ENCODE measurements at regions not wholly inside any gene's neighbourhood (a gene's known extent, or its start where the extent isn't known, plus 50 kb on each side); places are given as distances from the start of the nearest gene placed in this dataset.

DNA sequence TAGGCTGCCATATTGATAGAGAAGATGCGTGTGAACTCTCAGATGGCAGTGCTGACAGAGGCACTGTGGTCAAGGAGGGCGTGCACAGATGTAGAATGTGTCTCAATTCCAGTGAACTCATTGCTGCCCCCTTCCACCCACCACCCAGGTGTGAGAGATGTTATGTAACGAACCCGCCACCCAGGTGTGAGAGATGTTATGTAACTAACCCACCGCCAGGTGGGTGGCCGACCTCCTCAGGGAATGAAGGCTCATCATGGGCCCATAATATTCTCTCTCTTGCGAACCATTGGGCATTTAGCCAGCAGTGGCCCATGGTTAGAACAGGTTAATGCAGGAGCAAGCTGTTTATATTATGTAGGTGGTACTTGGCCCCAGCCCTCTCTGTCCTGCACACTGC is 140.4 kb upstream of the MTPN start:
- H2BK5ac ChIP-seq (ENCODE audit: low read depth, low read length) = no peak overlapping the region
- no peak overlapping the region for H3K4me3 ChIP-seq (ENCODE audit: extremely low read depth in 1 of 4, insufficient read depth in 2 of 4, low read depth in 3 of 4, low read length in 4 of 4)
- no peaks in the 10 kb centered on the region for H3K79me2 ChIP-seq (ENCODE audit: control insufficient read depth in 1 of 2, insufficient read depth in 2 of 2, low read length in 2 of 2)
- no peaks in the 10 kb centered on the region for H3K79me1 ChIP-seq (ENCODE audit: low read depth, low read length)
- H3K4me1 ChIP-seq (replicated peaks in 1 of 4; ENCODE audit: control insufficient read depth in 3 of 4, insufficient read depth in 4 of 4, low read length in 3 of 4) = no peaks in the 10 kb centered on the region
- no peak overlapping the region for H4K91ac ChIP-seq (replicated peaks; ENCODE audit: insufficient read length, low read length)
- no peak overlapping the region for H2BK120ac ChIP-seq (replicated peaks; ENCODE audit: low read depth, low read length)
- TF ChIP-seq SIX5 (IDR thresholded peaks at IDR 0.05; ENCODE audit: low read depth, low read length) (no peak), TEAD4 (IDR thresholded peaks at IDR 0.05; ENCODE audit: low read depth, low read length) (no peak), EP300 (IDR thresholded peaks at IDR 0.05; ENCODE audit: borderline replicate concordance in 1 of 2, low read depth in 2 of 2, low read length in 2 of 2) (no peak), GABPA (IDR thresholded peaks at IDR 0.05; ENCODE audit: borderline replicate concordance, insufficient read depth, low read length) (no peak), RAD21 (IDR thresholded peaks at IDR 0.05 in 1 of 2, conservative IDR thresholded peaks at IDR 0.05 in 1 of 2; ENCODE audit: low read depth in 2 of 2, low read length in 2 of 2) (0 out of 4 replicates have a peak, but pooled peaks of 1 of the 2 experiments have one; percentile 5)
- no peak overlapping the region for H2AK5ac ChIP-seq (ENCODE audit: low read depth, low read length)
- H2BK20ac ChIP-seq (ENCODE audit: low read length) = no peak overlapping the region
- H3K4me2 ChIP-seq (ENCODE audit: insufficient read depth in 1 of 2, low read depth in 2 of 2, low read length in 2 of 2) = no peak overlapping the region
- H4K20me1 ChIP-seq (replicated peaks in 1 of 2; ENCODE audit: control insufficient read depth in 1 of 2, insufficient read depth in 2 of 2, low read length in 2 of 2) = no peaks in the 10 kb centered on the region
- no peak overlapping the region for H2BK12ac ChIP-seq (ENCODE audit: low read depth, low read length)
- H3K27ac ChIP-seq (ENCODE audit: low read depth, low read length) = no peak overlapping the region
- no peak overlapping the region for H3K9ac ChIP-seq (replicated peaks in 1 of 4; ENCODE audit: extremely low read depth in 1 of 4, low read depth in 3 of 4, low read length in 3 of 4)
- H3K56ac ChIP-seq (replicated peaks; ENCODE audit: insufficient read length, low read depth, low read length) = no peak overlapping the region
- no peak overlapping the region for H4K8ac ChIP-seq (ENCODE audit: extremely low read depth, insufficient read depth, low read length)
- no peaks in the 10 kb centered on the region for H3K9me3 ChIP-seq (ENCODE audit: insufficient read depth in 2 of 2, low read depth in 1 of 2, low read length in 1 of 2)
- ChIA-PET POLR2A (ENCODE audit: partially characterized antibody) (no interaction called here), CTCF (ENCODE audit: partially characterized antibody) (interaction anchor here (4.0 kb wide), 1 partner anchor 14 kb away, joined by 35 read pairs; no protein-coding TSS in a partner anchor)
- H3K36me3 ChIP-seq (ENCODE audit: control insufficient read depth in 2 of 4, insufficient read depth in 4 of 4, low read length in 3 of 4) = no peaks in the 10 kb centered on the region
- WGBS, 2 experiments (ENCODE audit: extremely low coverage in 1 of 2, insufficient coverage in 1 of 2, insufficient read length in 1 of 2, insufficient replicate concordance in 2 of 2, low coverage in 1 of 2, low lambda C conversion rate in 2 of 2, missing lambda C conversion rate in 1 of 2) = 95% methylated on average over 7 of the region's 7 CpGs; no CpG with 5 or more reads in 1 of the 2 experiments
- H3K23ac ChIP-seq (ENCODE audit: insufficient read length) = no peak overlapping the region
- H3K23me2 ChIP-seq (ENCODE audit: low read depth, low read length) = no peaks in the 10 kb centered on the region
- H3K14ac ChIP-seq (ENCODE audit: insufficient read length) = no peak overlapping the region
- FAIRE-seq (no peak), DNase-seq (ENCODE audit: low read depth in 1 of 2, low spot score in 2 of 2) (no peak)
- no peak overlapping the region for H3K18ac ChIP-seq (ENCODE audit: extremely low read depth, low read length)
- H3K4ac ChIP-seq (replicated peaks; ENCODE audit: insufficient read length, low read depth, low read length) = no peak overlapping the region
- H2AFZ ChIP-seq (ENCODE audit: low read length) = no peak overlapping the region; the same call in 1 of the 2 replicates
- H4K5ac ChIP-seq (ENCODE audit: insufficient read length, low read depth, low read length) = no peak overlapping the region
- H2BK15ac ChIP-seq (ENCODE audit: low read length) = no peak overlapping the region
- H3K27me3 ChIP-seq (replicated peaks in 1 of 4; ENCODE audit: control insufficient read depth in 3 of 4, extremely low read depth in 1 of 4, insufficient read depth in 3 of 4, low read length in 3 of 4) = no peaks in the 10 kb centered on the region
